H9 (cell line): ENCODE measurements at regions not wholly inside any gene's neighbourhood (a gene's known extent, or its start where the extent isn't known, plus 50 kb on each side); places are given as distances from the start of the nearest gene placed in this dataset.
"Not testable (repeated sequence)": the region's sequence is repeated elsewhere in the genome, so short reads cannot be mapped to it uniquely, and the experiment has no call there.

Experiments used
- DNase-seq: peaks from one replicate; pipeline ENCODE4 v3.0.0-alpha.2; 2017
- H2AFZ ChIP-seq: one replicate; pipeline ENCODE4 v1.6.1; 2013; ENCODE audit warnings: mild to moderate bottlenecking, low read length, control low read depth, moderate library complexity
- H2AK5ac ChIP-seq: 2 replicates; pipeline ENCODE4 v1.6.1; 2013; ENCODE audit warnings: low read length, control low read depth, mixed read lengths; ENCODE audit not compliant: insufficient read length
- H2BK120ac ChIP-seq: one replicate; pipeline ENCODE4 v1.6.1; 2013; ENCODE audit warnings: low read depth, mild to moderate bottlenecking, low read length, control low read depth, inconsistent platforms; ENCODE audit not compliant: poor library complexity, severe bottlenecking
- H2BK12ac ChIP-seq: 2 replicates; pipeline ENCODE4 v1.6.1; 2013; ENCODE audit warnings: low read length, control low read depth, mixed read lengths, low read depth; ENCODE audit not compliant: insufficient read length
- H2BK15ac ChIP-seq: 2 replicates; pipeline ENCODE4 v1.6.1; 2013; ENCODE audit warnings: low read depth, low read length, control low read depth
- H2BK20ac ChIP-seq: one replicate; pipeline ENCODE4 v1.6.1; 2013; ENCODE audit warnings: low read depth, mild to moderate bottlenecking, low read length, control low read depth, inconsistent platforms; ENCODE audit not compliant: poor library complexity, severe bottlenecking
- H2BK5ac ChIP-seq: 2 replicates; pipeline ENCODE4 v1.6.1; 2013; ENCODE audit warnings: low read length, control low read depth, mixed read lengths; ENCODE audit not compliant: insufficient read length
- H3K14ac ChIP-seq: 2 replicates; pipeline ENCODE4 v1.6.1; 2013; ENCODE audit warnings: low read length, control low read depth; ENCODE audit not compliant: insufficient read depth
- H3K18ac ChIP-seq: 2 replicates; pipeline ENCODE4 v1.6.1; 2013; ENCODE audit warnings: low read depth, mild to moderate bottlenecking, mixed read lengths, low read length, control low read depth; ENCODE audit not compliant: insufficient read length
- H3K23ac ChIP-seq: 2 replicates; pipeline ENCODE4 v1.6.1; 2013; ENCODE audit warnings: low read length, control low read depth, mixed read lengths, low read depth; ENCODE audit not compliant: insufficient read length
- H3K23me2 ChIP-seq: 2 replicates; pipeline ENCODE4 v1.6.1; 2013; ENCODE audit warnings: low read depth, mild to moderate bottlenecking, mixed read lengths, low read length, control low read depth; ENCODE audit not compliant: insufficient read length, poor library complexity, severe bottlenecking
- H3K27ac ChIP-seq: 2 replicates; pipeline ENCODE4 v1.5.1; 2013; ENCODE audit warnings: low read length, control low read depth, mixed read lengths, low read depth; ENCODE audit not compliant: insufficient read length
- H3K27me3 ChIP-seq: 2 replicates; pipeline ENCODE4 v1.6.1; 2013; ENCODE audit warnings: low read length, control low read depth, inconsistent platforms; ENCODE audit not compliant: insufficient read depth
- H3K4ac ChIP-seq: 2 replicates; pipeline ENCODE4 v1.6.1; 2013; ENCODE audit warnings: low read depth, mild to moderate bottlenecking, control low read depth, inconsistent platforms, low read length, moderate library complexity
- H3K4me1 ChIP-seq: 2 replicates; pipeline ENCODE4 v1.6.1; 2013; ENCODE audit warnings: low read length, control low read depth, inconsistent platforms; ENCODE audit not compliant: insufficient read depth
- H3K4me2 ChIP-seq: 2 replicates; pipeline ENCODE4 v1.6.1; 2013; ENCODE audit warnings: low read length, control low read depth, mixed read lengths; ENCODE audit not compliant: insufficient read length, insufficient read depth
- H3K56ac ChIP-seq: 2 replicates; pipeline ENCODE4 v1.6.1; 2013; ENCODE audit warnings: low read depth, mild to moderate bottlenecking, mixed read lengths, low read length, control low read depth; ENCODE audit not compliant: insufficient read length
- H3K79me1 ChIP-seq: 2 replicates; pipeline ENCODE4 v1.6.1; 2013; ENCODE audit warnings: low read depth, mild to moderate bottlenecking, moderate library complexity, low read length, control low read depth, inconsistent platforms; ENCODE audit not compliant: insufficient read depth, poor library complexity, severe bottlenecking
- H3K79me2 ChIP-seq: 2 replicates; pipeline ENCODE4 v1.6.1; 2013; ENCODE audit warnings: low read length, control low read depth, inconsistent platforms; ENCODE audit not compliant: insufficient read depth
- H3K9ac ChIP-seq: 2 replicates; pipeline ENCODE4 v1.6.1; 2013; ENCODE audit warnings: low read length, control low read depth, mixed read lengths; ENCODE audit not compliant: insufficient read length; ENCODE audit errors: extremely low read depth
- H3K9me3 ChIP-seq: one replicate; pipeline ENCODE4 v1.6.1; 2013; ENCODE audit warnings: low read depth, low read length, inconsistent platforms; ENCODE audit not compliant: control insufficient read depth
- H3T11ph ChIP-seq: one replicate; pipeline ENCODE4 v1.6.1; 2013; ENCODE audit warnings: mild to moderate bottlenecking, low read length, control low read depth, inconsistent platforms
- H4K20me1 ChIP-seq: one replicate; pipeline ENCODE4 v1.6.1; 2013; ENCODE audit not compliant: control insufficient read depth, insufficient read length, insufficient read depth
- H4K5ac ChIP-seq: 2 replicates; pipeline ENCODE4 v1.6.1; 2013; ENCODE audit warnings: low read depth, mild to moderate bottlenecking, mixed read lengths, low read length, control low read depth; ENCODE audit not compliant: insufficient read length
- H4K8ac ChIP-seq: replicated peaks from 2 replicates; pipeline ENCODE4 v1.6.1; 2013; ENCODE audit warnings: low read length, control low read depth, mixed read lengths, low read depth; ENCODE audit not compliant: insufficient read length
- H4K91ac ChIP-seq: 2 replicates; pipeline ENCODE4 v1.6.1; 2013; ENCODE audit warnings: low read depth, mild to moderate bottlenecking, moderate library complexity, mixed read lengths, low read length, control low read depth; ENCODE audit not compliant: insufficient read length
- H3K27ac Mint-ChIP-seq, 3 experiments: 2 replicates in 2 of 3; 3 replicates in 1 of 3; pipeline ENCODE4 v1.8.0; 2020 to 2021; ENCODE audit warnings: mixed read lengths in 3 of 3, mild to moderate bottlenecking in 1 of 3, moderate library complexity in 1 of 3
- H3K27me3 Mint-ChIP-seq: 2 replicates; pipeline ENCODE4 v1.8.0; 2021; ENCODE audit warnings: low read depth, mild to moderate bottlenecking, moderate library complexity, mixed read lengths
- H3K36me3 Mint-ChIP-seq, 3 experiments: 2 replicates in 2 of 3; 3 replicates in 1 of 3; pipeline ENCODE4 v1.8.0; 2020 to 2021; ENCODE audit warnings: low read depth in 3 of 3, mixed read lengths in 3 of 3; ENCODE audit not compliant: insufficient read depth in 1 of 3
- H3K4me1 Mint-ChIP-seq, 2 experiments: 2 replicates each; pipeline ENCODE4 v1.8.0; 2020; ENCODE audit warnings: mixed read lengths in 2 of 2
- H3K4me3 Mint-ChIP-seq, 2 experiments: 2 replicates in 1 of 2; 3 replicates in 1 of 2; pipeline ENCODE4 v1.8.0; 2020 to 2021; ENCODE audit warnings: mild to moderate bottlenecking in 2 of 2, mixed read lengths in 2 of 2, moderate library complexity in 1 of 2
- H3K9me3 Mint-ChIP-seq, 2 experiments: 2 replicates in 1 of 2; 3 replicates in 1 of 2; pipeline ENCODE4 v1.8.0; 2020; ENCODE audit warnings: mild to moderate bottlenecking in 2 of 2, mixed read lengths in 2 of 2, moderate library complexity in 1 of 2
- CTCF ChIP-seq: fragments of 200-600 bp; sonication (generic); conservative IDR thresholded peaks from 3 replicates; pipeline ENCODE4 v1.8.0; 2021; ENCODE audit warnings: antibody characterized with exemption, mild to moderate bottlenecking
- WGBS: extraction: QIAGEN DNeasy Blood & Tissue Kit; methylation state at CpG from one replicate; pipeline ENCODE4 v1.1.7; 2013; ENCODE audit warnings: missing lambda C conversion rate, low lambda C conversion rate, mixed read lengths; ENCODE audit not compliant: insufficient read length; ENCODE audit errors: extremely low coverage; 5-methylcytosine and 5-hydroxymethylcytosine counted together

- no peak overlapping the region for H3K18ac ChIP-seq
- H4K20me1 ChIP-seq, result no peaks in the 10 kb centered on the region
- Mint-ChIP-seq H3K4me1 (peaks cover 15 to 19% of the 10 kb centered on the region in 2 experiments), H3K27me3 (no peaks in the 10 kb centered on the region), H3K36me3 (peaks cover 7 to 14% (median 7%) of the 10 kb centered on the region in 3 experiments), H3K27ac (no peak overlapping the region), H3K4me3 (no peak overlapping the region), H3K9me3 (peaks cover 15 to 17% of the 10 kb centered on the region in 2 experiments)
- H4K8ac ChIP-seq, result no peak overlapping the region
- H3K4ac ChIP-seq, result no peak overlapping the region
- H2AFZ ChIP-seq, result no peak overlapping the region
- H3K4me2 ChIP-seq, result no peak overlapping the region
- H2BK20ac ChIP-seq, result no peak overlapping the region
- H2BK15ac ChIP-seq, result no peak overlapping the region
- H4K91ac ChIP-seq, result no peak overlapping the region
- no peak for DNase-seq
- no peak overlapping the region for H2BK120ac ChIP-seq
- no peak overlapping the region for H3T11ph ChIP-seq
- H3K79me1 ChIP-seq, result no peaks in the 10 kb centered on the region
- no peaks in the 10 kb centered on the region for H3K27me3 ChIP-seq
- H2BK12ac ChIP-seq, result no peak overlapping the region
- no peak overlapping the region for H3K9ac ChIP-seq
- H3K79me2 ChIP-seq, result no peaks in the 10 kb centered on the region
- TF ChIP-seq CTCF, result no peak
- H3K27ac ChIP-seq, result no peak overlapping the region
- no peaks in the 10 kb centered on the region for H3K23me2 ChIP-seq
- no peaks in the 10 kb centered on the region for H3K4me1 ChIP-seq
- H2BK5ac ChIP-seq, result no peak overlapping the region
- no peak overlapping the region for H3K56ac ChIP-seq
- no peak overlapping the region for H3K23ac ChIP-seq
- H3K9me3 ChIP-seq, result no peaks in the 10 kb centered on the region
- H2AK5ac ChIP-seq, result no peak overlapping the region
- WGBS, result no CpG with 5 or more reads among the region's 2 CpGs
- H3K14ac ChIP-seq, result no peak overlapping the region
- no peak overlapping the region for H4K5ac ChIP-seq
Measured at GRCh38 chr5:152477536-152477935, 72.5 kb upstream of the NMUR2 start.

GRCh38 chr5:152479866-152480265 lies 74.8 kb upstream of the NMUR2 start:
- no CpG with 5 or more reads among the region's 35 CpGs for WGBS
- H3K14ac ChIP-seq, H3K18ac ChIP-seq, H3K27ac Mint-ChIP-seq, H2BK12ac ChIP-seq, H3K4me1 ChIP-seq, H3K4me1 Mint-ChIP-seq, H4K5ac ChIP-seq, H2BK5ac ChIP-seq, H4K8ac ChIP-seq, H3K23ac ChIP-seq, H3K4me3 Mint-ChIP-seq, H3K79me2 ChIP-seq, H3K23me2 ChIP-seq, H3K4ac ChIP-seq, H2BK15ac ChIP-seq, H2AK5ac ChIP-seq, H3K79me1 ChIP-seq, H3T11ph ChIP-seq, H2BK120ac ChIP-seq, H3K27ac ChIP-seq, H3K56ac ChIP-seq, H3K27me3 ChIP-seq, H2BK20ac ChIP-seq, DNase-seq, H4K91ac ChIP-seq, H3K9me3 ChIP-seq, H3K4me2 ChIP-seq, H3K9ac ChIP-seq, H4K20me1 ChIP-seq, H3K27me3 Mint-ChIP-seq, H2AFZ ChIP-seq: not testable (repeated sequence)
- H3K36me3 Mint-ChIP-seq, result peaks cover 7 to 14% (median 7%) of the 10 kb centered on the region in 3 experiments
- H3K9me3 Mint-ChIP-seq, result peaks cover 15 to 18% of the 10 kb centered on the region in 2 experiments
